ENCODE measurements at regions not wholly inside any gene's neighbourhood (a gene's known extent, or its start where the extent isn't known, plus 50 kb on each side); places are given as distances from the start of the nearest gene placed in this dataset.

- TF ChIP-seq POLR2A (IDR thresholded peaks at IDR 0.05), result no peak
- no peak for TF ChIP-seq CTCF (IDR thresholded peaks at IDR 0.05)
These were observed 430.6 kb upstream of the RGMA start for GRCh38 chr15:93519599-93519998.
